HG03469 (cell line): ENCODE measurements at regions not wholly inside any gene's neighbourhood (a gene's known extent, or its start where the extent isn't known, plus 50 kb on each side); places are given as distances from the start of the nearest gene placed in this dataset.
"Not testable (repeated sequence)": the region's sequence is repeated elsewhere in the genome, so short reads cannot be mapped to it uniquely, and the experiment has no call there.

Source experiments
- ATAC-seq: cut with Tn5 transposase; IDR thresholded peaks from one replicate; pipeline ENCODE4 v1.9.1; 2021; ENCODE audit warnings: mild to moderate bottlenecking, moderate library complexity, moderate number of reproducible peaks; ENCODE audit not compliant: unreplicated experiment

DNA sequence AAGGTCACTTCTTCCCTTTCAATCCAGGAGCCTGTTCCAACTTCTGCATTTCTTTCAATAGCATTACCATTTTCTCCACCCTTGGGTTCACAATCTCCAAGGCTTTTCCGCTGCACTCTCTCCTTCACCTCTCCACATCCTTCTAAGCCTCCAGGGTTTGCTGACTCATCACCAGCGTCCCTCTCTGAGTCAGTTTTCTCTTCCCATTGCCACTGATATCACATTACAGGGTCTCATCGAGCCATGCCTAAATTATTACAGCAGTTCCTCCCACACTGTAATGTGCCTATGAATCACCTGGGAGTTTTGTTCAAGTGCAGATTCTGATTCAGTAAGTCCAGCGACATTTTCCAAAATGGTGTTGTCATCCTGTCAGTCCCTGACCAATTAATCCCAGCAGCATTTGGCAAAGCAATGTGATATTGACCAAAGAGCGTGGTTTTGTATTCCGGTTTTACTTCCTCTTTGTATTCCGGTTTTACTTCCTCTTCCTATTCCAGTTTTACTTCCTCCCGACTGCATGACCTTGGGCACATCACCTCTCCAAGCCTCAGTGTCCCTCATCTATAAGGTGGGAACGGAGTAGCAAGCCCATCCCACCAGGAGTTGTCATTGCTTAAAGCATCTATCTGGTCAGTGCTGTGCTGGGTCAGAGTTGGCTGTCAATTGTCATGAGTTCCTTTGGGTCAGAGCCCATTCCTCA is 208.3 kb upstream of the NBPF12 start:
- not testable (repeated sequence) for ATAC-seq

DNA sequence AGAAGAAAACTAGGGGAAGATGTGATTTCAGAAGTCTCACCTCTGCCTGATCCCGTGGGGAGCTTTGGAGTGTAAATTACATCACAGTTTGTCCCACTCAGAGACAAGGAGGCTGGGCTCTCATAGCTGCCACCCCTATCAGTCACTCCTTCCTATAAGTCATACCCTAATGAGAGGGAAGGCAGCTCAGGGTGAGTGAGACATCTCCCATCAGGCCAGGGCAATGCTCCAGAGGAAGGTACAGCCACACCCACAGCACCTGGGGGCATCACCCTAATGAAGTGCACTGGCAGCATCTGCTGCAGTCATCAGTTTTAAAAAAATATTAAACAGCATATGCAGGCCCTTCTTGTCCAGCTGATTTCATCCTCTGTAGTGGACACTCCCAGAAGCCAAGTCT is 223.1 kb upstream of the NBPF12 start:
- not testable (repeated sequence) for ATAC-seq

DNA sequence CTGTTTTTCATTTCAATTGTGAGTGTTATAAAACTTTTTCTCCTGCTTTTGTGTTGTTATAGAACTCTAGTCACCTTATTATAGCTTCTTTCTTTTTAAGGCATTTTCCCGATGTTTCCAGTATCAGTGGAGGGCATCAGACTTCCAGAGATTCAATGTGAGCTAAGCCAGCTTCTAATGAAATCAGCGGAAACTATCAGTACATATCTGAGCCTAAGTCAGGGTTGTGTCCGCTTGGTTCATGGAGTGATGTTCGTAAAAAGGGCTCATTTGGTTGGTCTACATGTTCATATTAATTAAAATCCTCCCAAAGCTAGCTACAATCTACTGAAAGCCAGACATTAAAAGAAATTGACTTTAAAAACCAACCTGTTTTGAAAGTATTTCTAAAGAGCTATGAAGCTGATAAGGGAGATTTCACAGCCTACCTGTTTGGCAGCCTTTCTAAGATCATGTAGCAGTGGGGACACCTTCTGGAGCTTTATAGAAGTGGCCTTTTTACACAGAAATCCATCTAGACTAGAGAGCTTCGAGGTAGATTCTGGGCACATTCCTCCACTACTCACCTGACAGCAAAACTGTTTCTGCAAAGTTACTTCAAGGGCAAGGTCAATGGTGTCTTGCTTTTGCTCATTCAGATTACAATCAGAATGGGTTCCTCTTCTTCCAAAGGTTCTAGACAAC is 227.1 kb upstream of the NBPF12 start:
- ATAC-seq = not testable (repeated sequence)

DNA sequence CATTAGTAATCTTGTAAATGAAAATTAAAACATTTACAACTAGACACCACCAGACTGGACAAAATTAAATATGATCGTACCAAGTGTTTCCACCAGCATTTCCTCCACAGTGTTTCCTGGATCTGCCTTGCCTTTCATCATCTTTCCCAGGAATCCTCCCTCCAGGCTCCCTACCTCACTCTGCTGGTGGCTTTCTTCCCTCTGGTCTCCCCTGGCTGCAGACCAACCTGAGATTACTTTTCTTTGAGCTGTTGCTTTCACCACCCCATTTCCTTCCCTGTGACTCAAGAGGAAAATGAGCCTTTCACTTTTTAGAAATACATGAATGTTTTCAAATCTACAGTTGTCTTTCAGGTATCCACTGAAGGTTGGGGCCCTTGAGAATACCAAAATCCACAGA is 228.8 kb upstream of the NBPF12 start:
- not testable (repeated sequence) for ATAC-seq

DNA sequence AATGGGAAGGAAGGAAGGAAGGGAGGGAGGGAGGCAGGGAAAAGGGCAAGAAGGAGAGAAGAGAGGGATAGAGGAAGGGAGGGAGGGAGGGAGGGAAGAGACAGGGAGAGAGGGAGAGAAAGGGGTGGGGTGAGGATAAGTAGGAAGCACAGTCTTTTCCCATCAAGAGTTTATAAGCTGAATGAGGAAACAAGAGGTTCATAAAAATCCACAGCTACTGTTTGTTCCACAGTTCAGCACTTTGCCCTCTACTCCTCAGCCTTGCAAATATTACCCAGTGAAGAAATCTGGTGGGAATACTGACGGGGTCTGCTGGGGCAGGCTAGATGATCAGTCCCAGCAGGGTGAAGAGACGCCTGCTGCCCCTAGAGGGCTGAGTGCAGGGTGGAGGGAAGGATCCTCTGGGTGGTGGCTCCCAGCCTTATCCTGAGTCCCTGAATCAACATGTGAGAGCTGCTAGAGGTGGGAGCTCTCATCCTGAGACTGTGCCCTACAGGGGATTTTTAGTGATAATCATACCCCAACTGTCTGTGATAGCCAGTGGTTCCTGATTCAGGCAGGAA is 233.9 kb upstream of the NBPF12 start:
- ATAC-seq = not testable (repeated sequence)

DNA sequence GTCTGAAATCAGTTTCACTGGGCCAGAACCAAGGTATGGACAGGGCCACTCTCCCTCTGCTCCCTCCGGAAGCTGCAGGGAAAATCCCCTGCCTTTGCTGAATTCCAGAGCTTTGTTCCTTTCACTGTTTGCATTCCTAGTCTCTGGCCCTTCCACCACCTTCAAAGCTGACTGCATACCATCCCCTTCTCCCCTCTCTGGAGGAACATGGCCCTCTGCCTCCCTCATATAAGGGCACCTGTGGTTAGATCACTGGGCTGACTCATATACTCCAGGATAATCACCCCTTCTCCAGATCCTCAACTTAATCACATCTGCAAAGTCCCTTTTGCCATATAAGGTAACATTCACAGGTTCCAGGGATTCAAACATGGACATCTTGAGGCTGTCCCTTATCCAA is 236.8 kb upstream of the NBPF12 start:
- ATAC-seq = not testable (repeated sequence)

DNA sequence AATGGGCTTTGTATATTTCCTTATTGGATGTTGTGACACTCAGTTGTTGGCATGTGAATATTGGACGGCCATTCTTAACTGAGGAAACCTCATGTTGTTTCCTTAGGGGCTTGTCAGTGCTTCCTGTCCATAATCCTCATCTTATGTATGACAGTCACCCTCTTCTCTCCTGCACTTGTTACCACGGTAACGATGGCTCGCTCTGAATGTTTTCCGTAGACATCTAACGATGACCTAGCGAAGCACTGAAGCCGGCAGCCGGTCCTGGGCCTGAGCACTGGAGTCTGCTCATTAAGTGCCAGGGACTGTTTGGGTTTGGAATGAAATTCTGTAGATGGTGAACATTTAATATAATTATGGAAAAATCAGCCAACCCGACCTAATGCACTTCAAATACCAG is 242.7 kb upstream of the NBPF12 start:
- not testable (repeated sequence) for ATAC-seq

DNA sequence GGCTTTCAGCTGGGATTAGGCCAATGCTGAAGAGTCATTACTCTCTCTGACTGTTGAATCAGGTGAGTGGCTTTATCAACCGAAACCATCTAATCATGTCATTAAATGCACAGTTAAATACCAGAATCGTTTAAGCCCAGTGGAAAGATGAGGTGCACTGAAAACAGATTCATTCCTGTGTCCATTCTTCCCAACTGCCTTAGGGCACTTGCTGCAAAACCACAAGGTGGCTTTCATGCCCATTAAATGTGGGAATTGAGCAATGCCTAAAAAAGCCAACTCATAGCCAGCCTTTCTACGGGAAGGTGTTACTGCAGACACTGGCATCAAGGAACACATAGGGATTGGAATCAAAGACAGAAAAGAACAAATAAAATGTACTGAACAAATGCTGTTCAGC is 246.3 kb upstream of the NBPF12 start:
- not testable (repeated sequence) for ATAC-seq

DNA sequence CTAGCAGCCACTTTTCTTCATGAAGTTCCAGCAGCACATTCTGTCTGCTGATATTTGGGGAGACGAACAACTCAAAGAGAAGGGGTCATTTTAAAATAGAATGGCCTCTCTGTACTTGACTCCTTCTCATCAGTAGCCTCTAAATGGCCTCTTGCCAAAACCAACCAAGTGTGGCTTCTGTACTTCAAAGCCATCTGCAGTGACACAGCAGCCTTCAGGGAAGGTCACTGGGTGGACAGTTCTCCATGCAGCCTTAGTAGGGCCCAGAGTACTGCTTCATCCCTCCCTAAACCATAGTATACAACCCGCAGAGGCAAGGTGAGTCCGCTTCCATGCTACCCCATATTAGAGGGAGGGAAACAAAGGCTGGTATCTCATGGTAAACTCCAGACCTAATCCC is 249.2 kb upstream of the NBPF12 start:
- ATAC-seq = not testable (repeated sequence)

DNA sequence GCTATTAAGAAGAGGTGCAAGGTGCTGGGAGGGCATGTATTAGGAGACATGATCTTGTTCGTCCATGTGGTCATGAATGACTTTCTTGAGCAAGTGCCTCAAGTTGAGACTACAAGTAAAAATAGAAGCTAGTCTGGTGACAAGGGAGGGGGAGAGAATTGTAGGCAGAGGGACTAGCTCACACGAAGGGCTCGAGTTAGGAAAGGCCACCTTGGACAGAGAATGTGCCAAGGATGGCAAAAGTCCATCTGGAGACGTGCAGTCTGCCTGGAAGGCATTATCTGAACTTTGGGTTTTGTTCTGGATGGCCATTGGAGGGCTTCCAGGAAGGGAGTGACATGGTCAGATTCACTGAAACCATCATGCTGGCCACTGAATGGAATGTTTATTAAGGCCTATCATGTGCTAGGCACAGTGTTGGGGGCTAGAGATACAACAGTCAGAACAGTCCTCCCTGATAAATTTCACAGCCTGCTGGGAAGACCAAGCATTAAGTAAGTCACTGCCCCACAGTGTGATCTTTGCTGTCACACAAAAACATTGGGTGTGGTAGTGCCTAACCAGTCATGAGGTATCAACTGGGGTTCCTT is 251.3 kb upstream of the NBPF12 start:
- ATAC-seq = not testable (repeated sequence)

DNA sequence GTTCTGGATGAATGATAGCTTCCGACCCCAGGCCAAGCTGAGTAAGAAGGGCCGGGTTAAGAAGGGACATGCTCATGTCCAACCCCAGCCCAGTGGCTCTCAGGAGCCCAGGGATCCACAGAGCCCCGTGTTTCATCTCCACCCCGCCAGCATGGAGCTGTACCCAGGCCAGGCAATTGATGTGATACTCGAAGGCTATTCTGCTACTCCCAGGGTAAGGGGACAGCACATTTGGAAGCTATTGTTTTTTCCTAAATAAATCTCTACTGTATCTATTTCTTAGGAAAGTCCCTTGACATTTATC is 255.0 kb upstream of the NBPF12 start:
- not testable (repeated sequence) for ATAC-seq

DNA sequence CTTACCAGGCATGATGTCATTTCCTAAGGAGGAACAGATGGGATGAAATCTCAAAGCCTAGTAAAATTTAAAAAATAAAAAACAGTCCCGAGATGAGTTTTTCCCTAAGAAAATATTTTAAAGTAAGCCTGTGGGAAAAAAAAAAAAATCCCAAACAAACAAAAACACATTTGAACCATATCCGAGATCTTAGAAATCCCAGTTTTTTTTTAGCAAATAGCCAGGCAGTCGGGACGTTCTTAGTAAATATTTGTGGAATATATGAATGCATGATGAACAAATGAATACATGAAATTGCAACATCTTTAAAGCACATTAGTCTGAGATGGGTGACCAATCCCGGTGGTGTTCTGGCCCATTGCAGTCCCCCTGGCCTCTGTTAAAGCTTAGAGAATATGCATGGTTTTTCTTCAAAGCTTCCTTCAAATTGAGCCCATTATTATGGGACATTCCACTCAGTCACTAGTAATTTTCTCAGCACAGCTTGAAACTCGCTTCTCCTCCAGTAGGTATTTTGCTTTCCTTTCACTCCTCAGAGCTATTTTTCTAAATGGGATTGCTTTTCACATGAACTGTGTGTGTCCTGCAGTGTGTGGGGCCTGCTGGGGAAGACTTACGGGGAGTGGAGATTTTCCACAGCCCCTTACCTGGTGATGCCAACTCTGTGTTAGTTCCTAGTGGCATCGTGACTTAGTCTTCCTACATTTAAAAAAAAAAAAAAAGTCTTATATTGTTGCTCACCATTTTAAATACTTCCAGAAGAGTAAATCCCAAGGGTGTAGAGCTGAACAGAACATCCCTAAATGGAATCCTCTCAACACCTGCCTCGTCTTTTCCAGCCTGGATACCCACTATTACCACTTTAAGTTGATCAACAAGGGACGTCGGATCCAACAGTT is 255.6 kb upstream of the NBPF12 start:
- not testable (repeated sequence) for ATAC-seq

DNA sequence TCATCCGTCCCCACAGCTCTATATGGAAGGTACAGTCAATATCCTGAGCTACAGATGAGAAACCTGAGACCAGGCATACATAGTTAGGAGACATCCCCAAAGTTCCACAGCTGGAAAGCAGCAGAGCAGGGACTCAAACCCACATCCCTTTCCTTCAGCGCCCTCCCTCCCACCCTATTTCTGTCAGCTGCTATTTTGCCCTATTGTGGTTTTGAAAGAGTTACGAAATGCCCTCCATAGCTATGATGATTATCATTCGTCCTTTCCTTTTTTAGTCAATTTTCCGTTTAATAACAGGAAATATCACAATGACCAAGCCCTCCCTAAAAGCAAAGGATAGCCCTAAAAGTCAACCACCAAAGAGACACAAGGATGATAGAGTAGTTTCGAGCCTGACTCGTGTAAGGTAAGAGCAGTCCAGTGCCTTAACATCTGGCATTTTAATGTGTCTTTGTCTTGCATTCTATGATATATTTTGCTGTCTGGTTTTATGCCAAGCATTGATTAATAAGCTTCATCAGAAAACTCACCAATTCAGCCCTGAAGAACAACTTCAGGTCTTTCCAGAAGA is 264.3 kb upstream of the NBPF12 start:
- not testable (repeated sequence) for ATAC-seq

DNA sequence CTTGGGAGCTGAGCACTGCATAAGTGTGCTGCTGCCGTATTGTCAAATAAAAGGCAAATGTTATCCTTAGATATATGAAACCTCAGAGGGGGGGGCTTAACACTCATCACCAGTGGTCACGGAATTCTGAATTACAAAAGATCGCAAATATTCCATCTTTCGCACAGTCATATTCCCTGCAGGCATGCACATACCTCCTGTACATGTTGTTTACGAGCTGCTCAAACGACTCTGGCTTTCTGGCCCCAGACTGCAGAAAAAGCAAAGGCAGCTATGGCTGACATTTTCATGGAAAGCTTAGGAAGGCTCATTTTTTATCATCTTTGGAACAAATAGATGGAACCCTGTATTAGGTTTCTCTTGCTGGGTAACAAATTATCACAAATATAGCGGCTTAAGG is 265.5 kb upstream of the NBPF12 start:
- ATAC-seq = not testable (repeated sequence)

DNA sequence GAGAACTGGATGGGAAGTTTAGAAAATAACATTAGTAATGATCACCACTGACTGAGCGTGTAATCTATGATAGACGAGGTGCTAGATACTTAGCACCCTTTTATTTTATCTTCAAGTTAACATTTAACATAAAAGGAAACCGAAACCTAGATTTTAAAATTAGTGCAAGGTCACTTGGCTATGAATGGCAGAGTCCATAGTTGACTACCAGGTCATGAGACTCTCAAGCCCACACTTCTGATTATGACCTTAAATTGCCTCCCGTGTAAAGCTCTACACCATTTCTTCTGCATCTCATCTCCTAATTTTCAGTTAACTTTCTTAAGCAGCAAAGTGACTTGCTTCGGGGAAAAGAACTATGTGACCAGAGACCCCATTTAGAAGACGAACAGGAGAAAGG is 266.5 kb upstream of the NBPF12 start:
- ATAC-seq = not testable (repeated sequence)

DNA sequence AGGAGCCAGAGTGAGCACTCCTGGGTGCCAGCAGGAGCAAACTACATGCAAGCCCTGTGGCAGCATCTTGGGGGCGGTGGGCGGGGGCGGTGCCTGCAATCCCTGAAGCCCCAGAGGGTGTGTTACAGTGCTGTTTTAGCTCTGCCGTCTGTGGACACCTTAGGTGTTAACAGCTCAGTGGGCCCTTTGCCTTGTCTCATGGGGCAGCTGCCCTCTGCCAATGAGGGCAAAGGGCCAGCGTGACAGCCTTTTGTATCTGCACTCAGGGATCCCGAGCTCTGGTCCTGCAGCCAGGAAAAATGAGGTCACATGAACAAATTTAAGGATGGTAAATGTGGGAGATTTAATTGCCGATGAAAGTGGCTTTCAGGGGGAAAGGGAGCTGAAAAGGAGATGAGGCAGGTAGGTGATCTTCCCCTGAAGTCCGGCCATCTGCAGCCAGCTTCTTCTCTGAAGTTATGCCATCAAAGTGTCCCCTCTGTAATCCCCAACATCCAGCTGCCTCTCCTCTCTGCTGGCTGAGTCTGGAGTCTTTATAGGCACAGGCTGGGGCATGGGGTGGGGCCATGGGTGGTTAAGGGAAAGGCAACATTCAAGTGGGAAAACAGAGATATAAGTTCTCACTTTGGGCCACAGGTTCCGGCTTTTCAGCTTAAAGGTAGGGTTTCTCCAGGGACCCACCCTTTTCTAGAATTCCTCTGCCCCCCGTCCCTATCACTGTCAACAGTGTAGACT is 267.1 kb upstream of the NBPF12 start:
- not testable (repeated sequence) for ATAC-seq

DNA sequence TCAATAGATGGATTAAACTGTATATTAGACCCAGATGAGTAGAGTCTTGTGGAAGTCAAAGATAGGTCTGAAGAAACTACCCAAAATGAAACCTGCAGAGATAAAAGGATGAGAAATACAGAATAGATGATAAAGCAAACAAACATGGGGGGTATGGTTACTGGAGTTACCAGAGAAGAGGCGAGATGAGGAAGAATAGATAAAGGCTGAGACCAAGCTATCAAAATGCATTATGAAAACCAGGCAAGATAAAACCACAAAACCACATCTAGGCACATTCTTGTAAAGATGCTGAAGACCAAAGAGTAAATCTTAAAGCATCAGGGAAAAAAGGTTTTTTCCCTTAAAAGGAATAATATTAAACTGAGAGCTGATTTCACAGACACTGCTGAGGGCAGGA is 271.8 kb upstream of the NBPF12 start:
- not testable (repeated sequence) for ATAC-seq

DNA sequence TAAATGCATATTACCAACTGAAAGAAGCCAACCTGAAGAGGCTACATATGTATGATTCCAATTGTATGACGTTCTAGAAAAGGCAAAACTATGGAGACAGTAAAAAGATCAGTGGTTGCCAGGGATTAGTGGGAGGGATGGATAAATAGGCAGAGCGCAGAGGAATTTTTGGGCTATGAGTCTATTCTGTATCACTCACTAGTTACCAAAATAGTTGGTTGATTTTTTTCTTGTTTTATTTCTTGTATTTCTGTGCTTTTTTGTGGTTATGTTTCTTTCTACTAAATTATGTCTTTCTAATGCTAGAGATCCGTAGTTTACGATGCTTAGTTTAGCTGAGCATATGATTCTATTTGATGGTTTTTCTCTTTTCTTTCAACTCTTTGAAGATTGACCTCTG is 277.9 kb upstream of the NBPF12 start:
- ATAC-seq = not testable (repeated sequence)

DNA sequence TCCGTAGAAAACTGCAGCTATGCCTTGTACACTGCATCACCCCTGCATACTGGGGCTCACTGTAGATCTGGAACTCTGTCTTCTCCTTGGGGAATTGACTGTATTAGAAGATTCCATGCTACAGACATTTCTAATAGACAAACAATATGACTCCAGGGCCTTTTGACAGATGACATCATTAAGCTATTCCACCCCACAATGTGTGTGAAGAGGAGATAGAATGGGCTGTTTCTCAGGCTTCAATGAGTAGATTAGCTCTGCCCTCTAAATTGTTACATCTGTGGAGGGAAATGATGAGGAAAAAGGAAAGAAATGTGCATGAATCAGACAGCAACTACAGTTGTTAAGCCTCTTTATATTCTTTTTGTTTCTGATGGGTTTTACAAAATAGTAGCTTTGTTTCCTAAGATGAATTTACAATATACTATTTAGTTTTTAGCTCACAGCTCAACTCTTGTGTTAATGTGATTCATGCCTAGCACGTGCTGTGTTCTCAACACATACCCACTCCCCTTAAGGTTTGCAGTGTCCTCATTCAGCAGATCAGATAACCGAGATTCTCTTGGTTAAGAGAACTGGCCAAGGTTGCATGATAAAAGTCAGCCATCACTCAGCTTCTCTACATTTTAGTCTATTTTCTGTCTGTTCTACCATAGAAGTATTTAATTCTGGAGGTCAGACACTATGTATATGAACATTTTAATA is 281.6 kb upstream of the NBPF12 start:
- ATAC-seq = not testable (repeated sequence)
